Middle frontal gyrus (tissue), 1 donor: ENCODE measurements at regions not wholly inside any gene's neighbourhood (a gene's known extent, or its start where the extent isn't known, plus 50 kb on each side); places are given as distances from the start of the nearest gene placed in this dataset.

Experiments used
- DNase-seq: peaks from one replicate; pipeline ENCODE4 v3.0.0-alpha.2; 2015; ENCODE audit warnings: low spot score; ENCODE audit errors: extremely low spot score

- DNase-seq, result no peak
Measured at GRCh38 chr12:105741786-105742566, 396.8 kb downstream of the NUAK1 start.

DNA sequence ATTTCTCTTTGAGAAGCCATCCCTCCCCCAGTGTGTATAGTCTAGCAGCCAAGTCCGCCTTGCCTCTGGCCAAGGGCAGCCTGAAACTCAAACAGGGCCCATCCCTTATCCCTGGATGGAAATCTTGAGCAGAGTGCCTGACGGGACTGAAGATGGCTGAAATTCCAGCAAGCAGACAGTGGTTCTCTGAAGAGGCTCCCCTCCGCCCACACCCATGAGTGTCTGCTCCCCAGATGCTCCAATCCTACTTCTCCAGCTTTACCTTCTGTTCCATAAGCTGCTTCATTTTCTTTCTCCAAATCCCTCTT lies 396.2 kb downstream of the NUAK1 start:
- no peak for DNase-seq

- no peak for DNase-seq
Measured at GRCh38 chr12:105744371-105745058, 394.2 kb downstream of the NUAK1 start.

- DNase-seq, result no peak
Measured at GRCh38 chr12:105745811-105746210, 392.9 kb downstream of the NUAK1 start.

- DNase-seq, result peak; percentile 68
Measured at GRCh38 chr12:105748806-105749600, 389.8 kb downstream of the NUAK1 start.

DNA sequence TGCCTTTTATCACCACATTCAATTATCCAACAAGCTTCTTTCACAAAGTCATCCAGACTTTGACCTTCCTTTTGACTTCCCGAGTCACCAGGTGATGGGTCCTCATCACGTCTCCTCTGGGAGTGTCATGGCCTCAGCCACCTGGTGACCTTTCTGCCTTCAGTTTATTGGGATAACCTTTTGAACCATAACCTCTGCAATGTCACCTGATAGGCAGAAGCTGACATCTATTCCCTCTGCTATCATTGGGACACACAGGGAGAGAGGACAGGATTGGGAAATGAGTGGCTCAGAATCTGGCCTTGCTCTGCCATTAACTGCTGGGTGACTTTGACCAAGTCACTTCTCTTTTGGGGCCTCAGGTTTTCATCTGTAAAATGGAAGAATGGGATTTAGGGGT lies 388.7 kb downstream of the NUAK1 start:
- DNase-seq, result no peak

DNA sequence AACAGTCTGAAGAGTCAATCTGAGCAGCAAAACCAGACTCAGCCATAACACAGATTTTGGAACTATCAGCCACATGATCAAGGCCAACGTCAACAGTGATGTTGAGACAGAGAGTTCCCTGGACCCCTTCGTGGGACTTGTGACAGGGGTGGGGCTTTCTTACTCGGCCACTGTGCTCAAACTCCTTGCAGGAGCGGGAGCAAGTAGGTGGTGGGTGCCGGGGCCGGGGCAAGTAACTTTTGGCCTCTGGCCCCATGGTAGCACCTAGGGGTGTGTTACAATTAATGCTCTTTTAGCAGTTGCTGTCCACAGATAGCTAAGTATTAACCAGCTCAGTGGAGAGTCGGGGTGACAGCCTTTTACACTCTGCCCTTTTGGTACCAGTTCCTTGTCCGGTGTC lies 384.4 kb downstream of the NUAK1 start:
- DNase-seq, result no peak

DNA sequence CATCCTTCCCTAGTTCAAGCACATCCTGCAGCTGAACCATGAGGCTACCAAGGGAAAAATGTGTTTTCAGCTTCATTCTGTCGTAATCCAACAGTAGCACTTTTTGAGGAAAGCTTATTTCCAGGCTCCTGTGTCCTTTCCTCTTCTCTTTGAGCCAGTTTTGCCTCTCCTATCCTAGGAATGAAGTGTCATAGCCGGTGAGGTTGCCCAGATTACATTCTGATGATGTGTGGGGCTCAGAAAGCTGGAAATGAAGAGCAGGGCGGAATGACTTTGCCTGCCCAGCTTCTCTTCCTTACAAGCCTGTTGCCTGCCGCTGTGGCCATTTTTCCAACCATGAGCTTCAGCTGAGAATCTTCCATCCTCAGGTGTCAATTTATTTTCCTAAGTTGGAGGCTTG lies 381.8 kb downstream of the NUAK1 start:
- DNase-seq, result no peak

- DNase-seq, result no peak
Measured at GRCh38 chr12:105759149-105759548, 379.6 kb downstream of the NUAK1 start.

DNA sequence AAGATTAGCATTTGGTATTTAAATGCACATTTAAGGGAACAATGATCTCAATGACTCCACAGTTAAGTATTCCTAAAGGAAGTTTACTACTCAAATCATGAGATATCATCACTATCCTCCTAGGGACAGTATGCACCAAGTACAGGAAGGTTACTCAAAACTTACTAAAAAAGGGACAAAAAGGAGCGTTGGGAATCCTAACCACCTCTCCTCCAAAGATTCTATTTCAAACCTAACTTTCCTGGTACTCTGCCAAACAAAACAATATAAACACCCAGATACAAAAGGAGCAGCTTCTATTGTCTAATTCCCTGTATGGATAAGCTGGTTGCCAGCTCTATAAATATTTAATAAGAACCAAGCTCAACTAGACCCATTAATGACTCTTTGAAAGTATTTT lies 377.7 kb downstream of the NUAK1 start:
- DNase-seq, result no peak

GRCh38 chr12:105764216-105764835 lies 374.4 kb downstream of the NUAK1 start:
- no peak for DNase-seq

- no peak for DNase-seq
Measured at GRCh38 chr12:105765053-105766014, 373.4 kb downstream of the NUAK1 start.

DNA sequence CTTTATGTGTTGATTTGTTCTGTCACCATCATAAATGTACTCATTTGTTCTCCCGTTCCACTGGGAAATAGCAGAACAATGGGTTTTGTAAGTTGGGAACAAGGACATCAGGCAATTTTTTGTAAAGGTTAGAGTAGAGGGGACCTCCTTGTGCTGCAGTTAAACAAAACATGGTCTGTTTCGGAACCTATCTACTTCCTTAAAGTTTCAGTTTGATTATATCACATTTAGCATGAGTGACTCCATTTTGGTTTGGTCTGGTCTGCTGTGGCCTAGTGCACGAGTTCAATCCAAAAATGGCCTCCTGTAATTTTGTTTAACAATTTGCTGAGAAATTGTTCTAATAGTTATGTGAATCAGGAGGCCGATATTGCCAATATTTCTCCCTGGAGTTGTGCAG lies 372.7 kb downstream of the NUAK1 start:
- no peak for DNase-seq

DNA sequence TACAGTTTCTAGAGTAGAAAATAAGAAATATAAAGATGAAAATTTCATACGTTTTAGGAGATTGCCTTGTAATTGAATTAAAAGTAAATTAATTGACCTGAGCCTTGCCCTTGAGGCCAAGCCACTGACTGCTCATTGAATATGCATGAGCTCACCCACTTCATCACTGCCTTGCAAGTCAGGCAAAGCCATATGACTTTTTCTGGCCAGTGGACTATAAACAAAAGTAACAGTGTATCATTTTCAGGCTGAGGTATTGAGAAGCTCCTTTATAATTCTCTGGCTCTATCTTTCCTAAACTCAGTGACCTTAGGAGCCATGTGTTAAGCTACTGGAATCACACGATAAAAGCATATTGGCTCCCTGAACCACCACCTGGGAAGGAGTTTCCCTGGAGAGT lies 369.3 kb downstream of the NUAK1 start:
- DNase-seq, result no peak

DNA sequence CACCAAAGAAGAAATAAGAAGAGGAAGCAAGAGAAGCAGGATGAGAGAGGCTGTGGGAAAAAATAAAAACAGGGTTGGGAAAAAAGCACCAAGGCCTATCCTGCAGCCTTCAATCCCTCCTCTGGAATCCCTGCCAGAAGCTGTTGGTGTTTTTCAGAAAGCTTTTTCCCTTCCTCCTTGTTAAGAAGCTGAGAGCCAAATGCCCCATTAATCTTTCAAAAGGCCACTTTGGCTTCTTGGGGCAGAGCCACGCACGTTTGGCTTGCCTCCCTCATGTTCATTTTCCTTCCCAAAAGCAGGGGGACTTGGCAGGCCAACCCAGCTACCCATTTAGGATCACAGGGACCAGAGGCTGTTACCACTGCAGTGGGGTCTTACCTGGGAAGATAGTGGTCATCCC lies 365.3 kb downstream of the NUAK1 start:
- DNase-seq, result no peak

DNA sequence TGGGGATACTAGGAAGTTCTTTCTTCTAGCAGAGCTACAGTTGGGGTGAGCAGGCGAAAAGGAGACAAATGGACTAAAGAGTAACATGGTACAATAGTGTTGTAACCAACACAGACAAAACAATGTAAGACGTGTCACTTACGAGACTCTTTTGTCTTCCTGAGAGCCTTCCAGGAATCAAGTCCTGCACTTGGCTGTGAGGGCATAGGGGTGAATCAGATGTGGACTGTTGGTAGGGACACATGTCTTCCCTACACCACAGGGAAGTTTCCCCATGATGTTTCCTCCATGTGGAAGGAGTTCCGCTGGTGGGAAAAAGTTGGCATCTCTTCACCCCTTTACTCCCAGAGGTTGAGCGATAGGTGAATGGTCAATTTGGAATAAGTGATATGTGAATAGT lies 364.7 kb downstream of the NUAK1 start:
- DNase-seq, result no peak

GRCh38 chr12:105775343-105775742 lies 363.4 kb downstream of the NUAK1 start:
- DNase-seq, result no peak

DNA sequence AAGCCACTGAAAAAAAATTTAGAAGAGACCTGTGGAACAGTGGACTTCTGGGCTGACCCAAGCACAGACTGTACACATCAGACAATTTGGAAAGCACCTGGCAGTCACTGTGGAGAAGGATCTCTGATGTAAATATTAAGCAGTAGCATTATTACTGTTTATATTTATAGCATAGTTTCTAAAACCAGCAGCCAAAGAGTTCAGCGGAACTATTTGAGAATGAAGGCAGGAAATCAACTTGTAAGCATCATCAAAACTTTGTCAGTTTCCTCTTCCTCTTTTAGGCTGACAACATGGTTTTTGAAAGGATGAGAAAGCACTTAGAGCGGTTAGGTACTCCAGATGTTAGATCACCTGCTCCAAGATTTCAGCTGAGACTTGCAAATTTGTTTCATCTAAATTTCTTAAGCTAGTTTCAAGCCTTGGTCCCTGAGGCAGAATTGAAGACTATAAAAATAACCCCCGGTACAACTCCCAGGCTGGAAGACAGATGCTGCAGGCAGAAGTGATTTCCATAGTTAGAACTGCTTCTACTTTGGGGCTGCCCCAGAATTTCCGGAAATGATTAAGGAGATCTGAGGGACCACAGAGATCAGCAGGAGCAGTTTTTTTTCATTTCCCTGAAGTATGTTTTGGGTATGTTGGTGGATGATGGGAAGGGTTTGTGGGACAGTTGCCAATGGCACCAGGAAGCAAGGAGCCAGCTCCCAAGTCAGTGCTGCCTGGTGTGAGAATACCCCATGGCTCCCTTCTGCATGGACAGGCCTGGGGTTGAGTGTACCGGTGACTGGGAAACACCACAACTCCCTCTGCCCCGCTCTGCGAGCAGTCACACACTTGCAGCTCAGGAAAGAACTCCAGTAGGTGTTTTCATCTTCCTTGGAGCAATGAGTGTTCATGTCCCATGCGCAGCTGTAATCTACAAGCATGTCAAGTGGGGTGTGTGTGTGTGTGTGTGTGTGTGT lies 354.5 kb downstream of the NUAK1 start:
- DNase-seq, result no peak

- DNase-seq, result no peak
Measured at GRCh38 chr12:105793421-105793820, 345.3 kb downstream of the NUAK1 start.
